Activated naive CD4-positive, alpha-beta T cell treated with anti-CD3 and anti-CD28 coated beads, Interleukin-2, amount 50 U/mL, for 72 hours (primary cell): ENCODE measurements at regions not wholly inside any gene's neighbourhood (a gene's known extent, or its start where the extent isn't known, plus 50 kb on each side); places are given as distances from the start of the nearest gene placed in this dataset.

Experiments
- ATAC-seq, 2 donors: fragments of 150-1000 bp; cut with Tn5 transposase; 2 replicates each; pipeline ENCODE4 v1.10.0; 2021; ENCODE audit warnings: mild to moderate bottlenecking in 2 of 2, moderate library complexity in 2 of 2
- DNase-seq, 2 donors: peaks; one replicate each; pipeline ENCODE4 v3.0.0; 2021 to 2022; ENCODE audit warnings: low spot score in 2 of 2
- H3K27ac Mint-ChIP-seq, 2 donors: one replicate each; pipeline ENCODE4 v1.8.0; 2022; ENCODE audit warnings: mild to moderate bottlenecking in 2 of 2, mixed read lengths in 2 of 2
- H3K36me3 Mint-ChIP-seq, 2 donors: one replicate each; pipeline ENCODE4 v1.8.0; 2022; ENCODE audit warnings: mixed read lengths in 2 of 2
- H3K9me3 Mint-ChIP-seq, 2 donors: one replicate each; pipeline ENCODE4 v1.8.0; 2022; ENCODE audit warnings: mixed read lengths in 2 of 2

DNA sequence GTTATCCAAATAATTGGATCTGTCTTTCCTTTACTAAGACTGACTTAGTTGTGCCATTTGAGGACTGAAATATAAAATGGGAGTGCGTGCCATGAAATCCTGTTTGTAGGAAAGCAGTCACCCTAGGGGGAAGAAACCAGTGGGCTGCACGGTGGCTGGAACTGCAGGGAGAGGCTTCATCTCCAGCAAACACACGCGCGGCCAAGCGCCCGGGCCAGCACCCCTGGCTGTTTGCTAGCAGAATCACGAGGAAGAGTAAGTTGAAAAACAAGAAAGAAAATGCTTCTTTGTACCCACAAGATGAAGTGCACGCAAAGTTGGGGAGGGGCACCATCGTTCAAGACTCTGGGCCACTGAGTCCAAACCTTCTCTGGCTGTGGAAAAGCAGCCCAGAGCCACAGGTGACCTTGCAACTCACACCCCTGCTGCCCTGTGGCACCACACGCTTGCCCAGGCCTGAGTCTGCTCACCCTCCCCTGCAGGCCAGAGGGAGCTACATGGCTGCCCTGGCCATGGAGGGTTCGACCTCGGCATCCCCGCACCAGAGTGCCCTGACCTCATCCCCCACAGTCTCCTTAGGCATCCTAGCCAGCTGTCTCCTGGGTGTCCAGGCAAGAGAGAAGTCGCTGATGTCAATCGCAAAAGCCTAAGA is 55.2 kb downstream of the IRX2 start:
- peaks cover 0 to 4% of the 10 kb centered on the region in 2 donors for H3K36me3 Mint-ChIP-seq
- no peak for DNase-seq
- no peak for ATAC-seq
- no peak overlapping the region for H3K27ac Mint-ChIP-seq
- peaks cover under 1 to 16% of the 10 kb centered on the region in 2 donors for H3K9me3 Mint-ChIP-seq

DNA sequence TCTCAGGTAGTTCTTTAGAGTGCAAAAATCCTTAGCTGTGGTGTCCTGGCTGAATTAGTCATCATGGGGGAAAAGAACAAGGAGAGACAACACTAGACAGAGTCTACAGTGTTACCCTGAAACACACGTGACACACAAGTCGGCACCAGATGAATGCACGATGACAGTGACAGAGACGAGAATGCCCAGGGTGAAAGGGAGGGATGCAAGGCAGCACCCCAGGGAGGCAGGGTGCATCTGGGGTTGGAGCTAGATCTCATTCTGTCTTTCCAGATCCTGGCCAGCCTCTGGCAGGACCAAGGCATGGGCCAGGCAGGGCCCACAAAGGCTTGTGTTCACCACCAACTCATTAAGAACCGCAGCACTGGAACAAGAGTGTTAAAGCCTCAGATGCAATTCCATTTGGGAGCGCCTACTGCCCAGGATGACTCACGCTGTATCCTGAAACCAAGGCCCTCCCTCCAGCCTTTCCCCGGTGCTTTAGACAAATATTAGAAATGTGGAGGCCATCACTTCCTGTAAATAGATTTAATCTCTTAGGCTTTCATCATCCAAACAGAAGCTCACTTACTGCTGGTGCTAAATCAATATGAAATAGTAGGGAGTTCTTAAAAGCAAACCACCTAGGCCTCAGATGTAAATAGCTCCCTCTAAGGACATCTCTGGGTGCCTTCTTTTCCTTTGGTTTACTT is 56.1 kb downstream of the IRX2 start:
- DNase-seq = no peak
- Mint-ChIP-seq H3K27ac (no peak overlapping the region), H3K36me3 (no peaks in the 10 kb centered on the region), H3K9me3 (peaks cover 4 to 16% of the 10 kb centered on the region in 2 donors)
- no peak for ATAC-seq

DNA sequence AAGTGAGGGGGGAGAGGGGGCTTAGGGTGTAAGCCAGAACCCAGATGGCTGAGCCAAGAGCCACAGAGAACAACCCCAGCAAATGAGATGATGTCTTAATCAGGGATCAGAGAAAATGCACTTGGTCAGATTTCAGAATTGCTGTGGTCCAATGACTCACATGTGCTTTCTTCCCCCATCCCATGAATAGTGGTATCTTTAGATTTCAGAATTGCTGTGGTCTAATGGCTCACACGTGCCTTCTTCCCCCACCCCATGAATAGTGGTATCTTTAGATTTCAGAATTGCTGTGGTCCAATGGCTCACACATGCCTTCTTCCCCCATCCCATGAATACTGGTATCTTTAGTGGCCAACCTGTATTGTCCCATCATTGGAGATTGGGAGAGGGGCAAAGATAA is 59.9 kb downstream of the IRX2 start:
- no peak for DNase-seq
- ATAC-seq = no peak
- Mint-ChIP-seq H3K27ac (no peak overlapping the region), H3K36me3 (peaks cover 0 to 6% of the 10 kb centered on the region in 2 donors), H3K9me3 (peaks cover 11 to 20% of the 10 kb centered on the region in 2 donors)

GRCh38 chr5:2690293-2690692 is 61.2 kb downstream of the IRX2 start:
- no peak for ATAC-seq
- DNase-seq = no peak
- peaks cover 0 to 6% of the 10 kb centered on the region in 2 donors for H3K36me3 Mint-ChIP-seq
- H3K27ac Mint-ChIP-seq = no peak overlapping the region
- peaks cover 11 to 19% of the 10 kb centered on the region in 2 donors for H3K9me3 Mint-ChIP-seq

GRCh38 chr5:2688586-2688985 is 62.9 kb downstream of the IRX2 start:
- Mint-ChIP-seq H3K9me3 (peaks cover 7 to 11% of the 10 kb centered on the region in 2 donors), H3K27ac (no peak overlapping the region), H3K36me3 (peaks cover 0 to 6% of the 10 kb centered on the region in 2 donors)
- DNase-seq (no peak), ATAC-seq (no peak)

DNA sequence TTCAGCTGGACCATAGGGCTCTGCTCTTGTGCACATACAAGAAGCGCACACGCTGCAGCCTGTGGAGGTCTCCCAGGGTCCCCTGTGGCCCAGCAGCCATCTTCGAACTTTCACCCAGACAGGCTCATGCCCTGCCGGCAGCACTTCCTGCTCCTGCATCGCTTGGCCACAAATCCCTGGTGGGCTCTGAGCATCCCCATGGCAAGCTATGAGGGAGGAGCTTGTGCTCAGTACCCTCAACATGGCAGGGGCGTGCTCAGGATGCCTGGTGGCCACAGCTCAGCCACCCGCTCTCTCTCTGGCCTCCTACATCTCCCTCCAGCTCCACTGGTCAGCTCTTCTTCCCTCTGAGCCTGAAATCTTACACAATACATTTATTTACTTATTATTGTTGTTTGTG is 63.7 kb downstream of the IRX2 start:
- no peak overlapping the region for H3K27ac Mint-ChIP-seq
- H3K9me3 Mint-ChIP-seq = peaks cover 11% of the 10 kb centered on the region in 2 donors
- H3K36me3 Mint-ChIP-seq = peaks cover 0 to 6% of the 10 kb centered on the region in 2 donors
- DNase-seq (no peak), ATAC-seq (no peak)

- ATAC-seq = no peak
- no peak for DNase-seq
Measured at GRCh38 chr5:2686321-2687124, 65.0 kb downstream of the IRX2 start.

DNA sequence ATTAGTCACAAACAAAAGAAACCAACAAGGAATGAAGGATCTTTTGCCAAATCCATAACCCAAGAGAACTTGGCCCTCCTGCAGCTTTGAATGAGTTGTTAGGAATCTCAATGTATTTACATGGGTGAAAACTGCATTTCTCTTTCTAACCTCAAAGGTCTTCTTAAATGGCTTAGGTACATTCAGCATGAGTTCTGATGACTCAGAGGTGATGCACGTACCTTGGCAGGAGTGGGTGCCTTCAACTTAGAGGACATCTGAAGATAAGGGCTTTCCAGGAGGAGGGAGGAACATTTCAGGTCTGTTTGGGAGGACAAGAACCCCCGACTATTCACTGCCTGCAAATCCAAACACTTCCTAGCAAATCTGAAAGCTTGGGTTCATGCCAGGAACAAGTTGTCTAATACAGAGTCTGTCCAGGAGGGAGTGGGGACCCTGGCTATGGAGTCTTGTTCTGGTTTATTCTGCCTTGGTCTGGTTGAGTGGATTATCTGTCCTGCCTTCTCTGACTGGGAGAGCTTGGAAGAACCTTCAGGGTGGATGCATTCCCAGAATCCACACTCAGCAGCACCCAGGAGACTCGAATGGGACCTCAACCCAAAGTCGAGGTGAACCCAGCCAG is 65.7 kb downstream of the IRX2 start:
- Mint-ChIP-seq H3K9me3 (peaks cover 7 to 11% of the 10 kb centered on the region in 2 donors), H3K36me3 (peaks cover 0 to 6% of the 10 kb centered on the region in 2 donors), H3K27ac (no peak overlapping the region)
- DNase-seq (no peak), ATAC-seq (no peak)

More at GRCh38 chr5:2686321-2687124, 65.0 kb downstream of the IRX2 start:
- Mint-ChIP-seq H3K9me3 (peaks cover 11% of the 10 kb centered on the region in 2 donors), H3K27ac (no peak overlapping the region), H3K36me3 (peaks cover 0 to 6% of the 10 kb centered on the region in 2 donors)

DNA sequence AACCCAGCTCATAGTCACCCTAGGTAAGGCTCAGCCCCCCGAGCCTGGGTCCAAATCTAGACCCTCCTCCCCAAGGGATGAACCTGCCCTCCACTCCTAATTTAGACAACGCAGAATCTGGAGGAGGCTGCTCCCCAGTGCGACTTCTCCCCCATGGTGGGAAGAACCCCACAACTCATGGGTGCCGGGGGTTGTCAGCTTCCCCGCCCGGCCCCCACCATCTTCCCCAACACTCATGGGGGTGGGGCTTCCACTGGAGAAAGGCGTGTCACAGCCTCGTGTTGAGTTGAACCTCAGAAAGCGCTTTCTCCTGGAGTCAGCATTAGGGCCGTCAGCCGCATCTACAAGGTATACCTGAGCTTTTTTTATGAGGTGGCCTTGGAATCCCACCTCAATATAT is 66.9 kb downstream of the IRX2 start:
- DNase-seq (no peak), ATAC-seq (no peak)
- H3K27ac Mint-ChIP-seq = no peak overlapping the region
- H3K36me3 Mint-ChIP-seq = peaks cover 0 to 6% of the 10 kb centered on the region in 2 donors
- peaks cover 7 to 11% of the 10 kb centered on the region in 2 donors for H3K9me3 Mint-ChIP-seq

- ATAC-seq (no peak), DNase-seq (no peak)
- H3K36me3 Mint-ChIP-seq = peaks cover 0 to 6% of the 10 kb centered on the region in 2 donors
- no peak overlapping the region for H3K27ac Mint-ChIP-seq
- peaks cover 7 to 11% of the 10 kb centered on the region in 2 donors for H3K9me3 Mint-ChIP-seq
Measured at GRCh38 chr5:2683720-2684119, 67.8 kb downstream of the IRX2 start.

DNA sequence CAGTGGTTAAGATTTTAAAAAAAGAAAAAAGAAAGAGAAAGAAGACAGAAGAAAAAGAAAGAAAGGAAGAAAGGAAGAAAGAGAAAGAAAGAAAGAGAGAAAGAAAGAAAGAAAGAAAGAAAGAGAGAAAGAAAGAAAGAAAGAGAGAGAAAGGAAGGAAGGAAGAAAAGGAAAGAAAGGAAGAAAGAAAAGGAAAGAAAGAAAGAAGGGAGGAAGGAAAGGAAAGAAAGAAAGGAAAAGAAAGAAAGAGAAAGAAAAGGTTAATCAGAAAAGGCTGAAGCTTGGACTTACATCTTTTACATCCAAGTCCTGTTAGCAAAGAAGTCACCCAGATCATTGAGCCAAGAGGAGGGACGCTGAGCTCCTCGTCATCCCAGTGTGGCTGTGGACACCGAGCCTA is 70.0 kb downstream of the IRX2 start:
- DNase-seq = no peak
- H3K9me3 Mint-ChIP-seq = peaks cover 1 to 5% of the 10 kb centered on the region in 2 donors
- H3K36me3 Mint-ChIP-seq = peaks cover 0 to 2% of the 10 kb centered on the region in 2 donors
- H3K27ac Mint-ChIP-seq = no peak overlapping the region
- no peak for ATAC-seq

DNA sequence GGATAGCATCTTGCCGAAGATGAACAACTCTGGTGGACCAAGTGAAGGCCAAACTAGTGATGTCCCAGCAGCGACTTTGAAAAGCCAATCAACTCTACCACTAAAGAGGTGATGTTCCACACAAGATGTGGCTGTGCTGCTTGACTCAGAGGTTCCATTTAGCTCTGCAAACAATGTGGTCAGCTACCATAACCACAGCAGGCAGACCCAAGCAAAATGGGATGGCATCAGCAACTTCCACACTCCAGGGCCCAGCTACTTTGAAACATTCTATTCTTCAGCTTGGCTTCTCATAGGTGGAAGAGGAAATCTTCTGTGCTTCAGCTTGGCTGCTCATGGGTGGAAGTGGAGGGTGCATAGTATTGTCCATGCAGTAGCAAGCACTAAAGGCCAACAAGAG is 70.5 kb downstream of the IRX2 start:
- Mint-ChIP-seq H3K9me3 (peaks cover 6 to 10% of the 10 kb centered on the region in 2 donors), H3K27ac (no peak overlapping the region), H3K36me3 (peaks cover 0 to 7% of the 10 kb centered on the region in 2 donors)
- DNase-seq (no peak), ATAC-seq (no peak)

GRCh38 chr5:2677689-2678088 is 73.8 kb downstream of the IRX2 start:
- ATAC-seq (no peak), DNase-seq (no peak)
- Mint-ChIP-seq H3K9me3 (peaks cover 6 to 10% of the 10 kb centered on the region in 2 donors), H3K36me3 (peaks cover 0 to 8% of the 10 kb centered on the region in 2 donors), H3K27ac (no peak overlapping the region)

- peaks cover 6 to 10% of the 10 kb centered on the region in 2 donors for H3K9me3 Mint-ChIP-seq
- no peak for DNase-seq
- ATAC-seq = no peak
- H3K27ac Mint-ChIP-seq = no peak overlapping the region
- peaks cover 0 to 8% of the 10 kb centered on the region in 2 donors for H3K36me3 Mint-ChIP-seq
Measured at GRCh38 chr5:2675548-2675947, 75.9 kb downstream of the IRX2 start.

GRCh38 chr5:2674456-2674855 is 77.0 kb downstream of the IRX2 start:
- Mint-ChIP-seq H3K27ac (no peak overlapping the region), H3K36me3 (peaks cover 0 to 8% of the 10 kb centered on the region in 2 donors)
- ATAC-seq = no peak

DNA sequence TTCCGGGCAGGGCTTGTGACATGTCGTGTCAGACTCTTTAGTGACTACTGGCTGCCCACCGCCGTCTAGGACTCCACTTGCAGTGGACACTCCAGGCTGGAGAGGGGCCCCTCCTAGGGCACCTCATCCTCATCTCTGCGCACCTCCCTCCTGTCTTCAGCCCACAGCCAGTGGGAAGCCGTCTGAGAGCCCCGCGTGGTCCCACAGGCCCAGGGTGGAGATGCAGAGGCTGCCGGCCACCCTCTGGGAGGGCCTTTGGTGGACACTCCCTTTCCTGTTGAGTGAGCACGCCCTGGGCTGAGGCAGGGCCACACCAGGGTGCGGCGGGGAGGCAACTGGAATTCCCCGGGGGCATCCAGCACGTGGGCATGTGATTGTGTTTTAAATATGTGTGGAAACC is 80.5 kb downstream of the IRX2 start:
- H3K27ac Mint-ChIP-seq = no peak overlapping the region
- ATAC-seq (no peak), DNase-seq (no peak)
- peaks cover 0 to under 1% of the 10 kb centered on the region in 2 donors for H3K36me3 Mint-ChIP-seq
- peaks cover 0 to 4% of the 10 kb centered on the region in 2 donors for H3K9me3 Mint-ChIP-seq

More at GRCh38 chr5:2674456-2674855, 77.0 kb downstream of the IRX2 start:
- H3K9me3 Mint-ChIP-seq = peaks cover 6 to 10% of the 10 kb centered on the region in 2 donors
- DNase-seq = no peak

- Mint-ChIP-seq H3K27ac (no peak overlapping the region), H3K9me3 (no peaks in the 10 kb centered on the region), H3K36me3 (no peaks in the 10 kb centered on the region)
- DNase-seq (no peak), ATAC-seq (no peak)
Measured at GRCh38 chr5:2669913-2670312, 81.6 kb downstream of the IRX2 start.
